ENCODE measurements at regions not wholly inside any gene's neighbourhood (a gene's known extent, or its start where the extent isn't known, plus 50 kb on each side); places are given as distances from the start of the nearest gene placed in this dataset.

DNA sequence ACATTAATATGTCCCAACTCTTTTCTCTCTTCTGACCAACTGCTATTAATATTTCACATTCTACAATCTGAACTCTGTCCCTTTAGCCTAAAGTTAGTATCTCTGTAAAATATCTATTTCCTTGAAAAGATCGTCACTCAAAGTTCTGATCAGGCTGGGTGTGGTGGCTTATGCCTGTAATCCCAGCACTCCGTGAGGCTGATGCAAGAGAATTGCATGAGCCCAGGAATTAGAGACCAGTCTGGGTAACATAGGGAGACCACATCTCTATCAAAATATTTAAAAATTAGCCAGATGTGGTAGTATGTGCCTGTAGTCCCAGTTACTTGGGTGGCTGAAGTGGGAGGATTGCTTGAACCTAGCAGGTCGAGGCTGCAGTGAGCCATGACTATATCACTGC is 695.6 kb downstream of the MCTP2 start:
- Histone ChIP-seq H3K36me3 (replicated peaks in 1 of 2; ENCODE audit: control insufficient read depth in 1 of 2, insufficient read depth in 2 of 2, low read length in 2 of 2) (no peaks in the 10 kb centered on the region), H3K27ac (ENCODE audit: extremely low read length, insufficient read depth, low read length) (no peak overlapping the region), H3K4me1 (ENCODE audit: insufficient read depth, low read length) (no peaks in the 10 kb centered on the region), H3K27me3 (ENCODE audit: control insufficient read depth in 1 of 2, insufficient read depth in 2 of 2, low read length in 2 of 2) (no peaks in the 10 kb centered on the region), H2AFZ (ENCODE audit: low read length) (no peak overlapping the region), H4K20me1 (ENCODE audit: insufficient read depth, low read length) (no peaks in the 10 kb centered on the region), H3K4me3 (replicated peaks in 1 of 3; ENCODE audit: insufficient read depth in 1 of 3, low read depth in 2 of 3, low read length in 3 of 3) (no peak overlapping the region), H3K9ac (ENCODE audit: insufficient read depth, low read depth, low read length) (no peak overlapping the region), H3K9me3 (ENCODE audit: low read length) (peaks cover 82% of the 10 kb centered on the region), H3K4me2 (ENCODE audit: low read depth, low read length) (no peak overlapping the region), H3K79me2 (ENCODE audit: insufficient read depth, low read length) (no peaks in the 10 kb centered on the region)
- DNase-seq (ENCODE audit: low spot score) (no peak), ATAC-seq (no peak), FAIRE-seq (no peak)
- in situ Hi-C loops (cut with HindIII; ENCODE audit: extremely low pct_ligation_motif_present, low pct_unique_long_range_greater_than_20kb) (no loop called here), intact Hi-C loops (cut with micrococcal nuclease; ENCODE audit: unreplicated experiment) (no loop called here)
- 0% methylated on average over 3 of the region's 3 CpGs for WGBS (ENCODE audit: low lambda C conversion rate)
- TF ChIP-seq, protein P1, sequence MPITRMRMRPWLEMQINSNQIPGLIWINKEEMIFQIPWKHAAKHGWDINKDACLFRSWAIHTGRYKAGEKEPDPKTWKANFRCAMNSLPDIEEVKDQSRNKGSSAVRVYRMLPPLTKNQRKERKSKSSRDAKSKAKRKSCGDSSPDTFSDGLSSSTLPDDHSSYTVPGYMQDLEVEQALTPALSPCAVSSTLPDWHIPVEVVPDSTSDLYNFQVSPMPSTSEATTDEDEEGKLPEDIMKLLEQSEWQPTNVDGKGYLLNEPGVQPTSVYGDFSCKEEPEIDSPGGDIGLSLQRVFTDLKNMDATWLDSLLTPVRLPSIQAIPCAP (CRISPR knock-in tag; IDR thresholded peaks at IDR 0.05; ENCODE audit: low read depth), result no peak
- TF ChIP-seq, protein P2, sequence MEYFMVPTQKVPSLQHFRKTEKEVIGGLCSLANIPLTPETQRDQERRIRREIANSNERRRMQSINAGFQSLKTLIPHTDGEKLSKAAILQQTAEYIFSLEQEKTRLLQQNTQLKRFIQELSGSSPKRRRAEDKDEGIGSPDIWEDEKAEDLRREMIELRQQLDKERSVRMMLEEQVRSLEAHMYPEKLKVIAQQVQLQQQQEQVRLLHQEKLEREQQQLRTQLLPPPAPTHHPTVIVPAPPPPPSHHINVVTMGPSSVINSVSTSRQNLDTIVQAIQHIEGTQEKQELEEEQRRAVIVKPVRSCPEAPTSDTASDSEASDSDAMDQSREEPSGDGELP (IDR thresholded peaks at IDR 0.05; ENCODE audit: borderline replicate concordance, low read depth), result no peak
- TF ChIP-seq ZSCAN21 (CRISPR knock-in tag; IDR thresholded peaks at IDR 0.05; ENCODE audit: borderline replicate concordance) (no peak), ZNF672 (CRISPR knock-in tag; IDR thresholded peaks at IDR 0.05) (no peak), KDM2A (CRISPR knock-in tag; IDR thresholded peaks at IDR 0.05; ENCODE audit: borderline replicate concordance, low read depth) (no peak), JUN (CRISPR knock-in tag; IDR thresholded peaks at IDR 0.05) (no peak)
- POLR2A ChIA-PET, result no interaction called here
- BruUV-seq (replicated peaks), result no TSS peak
- CTCF ChIA-PET (ENCODE audit: low intra/inter-chr PET ratio, low total read pairs), result no interaction called here

DNA sequence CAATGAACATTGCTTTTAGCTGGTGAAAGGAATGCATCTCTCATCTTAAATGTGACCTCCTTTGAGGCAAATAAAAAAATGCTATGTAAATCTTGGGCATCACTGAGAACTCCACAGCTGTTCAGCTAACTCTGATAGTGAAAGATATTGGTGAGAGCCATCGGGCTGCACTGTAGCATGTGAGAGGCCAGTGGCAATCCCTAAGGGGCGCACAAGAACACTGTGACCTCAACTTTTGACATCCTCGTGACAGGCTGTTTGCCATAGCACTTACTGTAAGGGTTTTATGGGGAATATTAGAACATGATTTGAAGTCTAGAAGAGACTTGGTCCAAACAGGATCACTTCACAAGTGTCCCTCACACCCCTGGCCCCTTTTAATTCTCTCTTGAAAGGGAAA is 697.9 kb downstream of the MCTP2 start:
- ATAC-seq, result no peak
- ChIA-PET POLR2A (no interaction called here), CTCF (ENCODE audit: low intra/inter-chr PET ratio, low total read pairs) (no interaction called here)
- Histone ChIP-seq H3K4me1 (ENCODE audit: insufficient read depth, low read length) (no peaks in the 10 kb centered on the region), H3K27ac (ENCODE audit: extremely low read length, insufficient read depth, low read length) (no peak overlapping the region), H3K4me2 (ENCODE audit: low read depth, low read length) (no peak overlapping the region), H2AFZ (ENCODE audit: low read length) (no peak overlapping the region), H3K27me3 (ENCODE audit: control insufficient read depth in 1 of 2, insufficient read depth in 2 of 2, low read length in 2 of 2) (no peaks in the 10 kb centered on the region), H4K20me1 (ENCODE audit: insufficient read depth, low read length) (no peaks in the 10 kb centered on the region), H3K9ac (ENCODE audit: insufficient read depth, low read depth, low read length) (no peak overlapping the region), H3K4me3 (replicated peaks in 1 of 3; ENCODE audit: insufficient read depth in 1 of 3, low read depth in 2 of 3, low read length in 3 of 3) (no peak overlapping the region), H3K79me2 (ENCODE audit: insufficient read depth, low read length) (no peaks in the 10 kb centered on the region), H3K9me3 (ENCODE audit: low read length) (peaks cover 86% of the 10 kb centered on the region), H3K36me3 (replicated peaks in 1 of 2; ENCODE audit: control insufficient read depth in 1 of 2, insufficient read depth in 2 of 2, low read length in 2 of 2) (no peaks in the 10 kb centered on the region)
- BruUV-seq (replicated peaks), result no TSS peak
- no peak for FAIRE-seq
- intact Hi-C loops (cut with micrococcal nuclease; ENCODE audit: unreplicated experiment), result no loop called here
- DNase-seq (ENCODE audit: low spot score), result no peak
- in situ Hi-C loops (cut with HindIII; ENCODE audit: extremely low pct_ligation_motif_present, low pct_unique_long_range_greater_than_20kb), result no loop called here
- 0% methylated on average over 3 of the region's 3 CpGs for WGBS (ENCODE audit: low lambda C conversion rate)
- TF ChIP-seq TEAD2 (CRISPR knock-in tag; IDR thresholded peaks at IDR 0.05) (no peak), RFXANK (CRISPR knock-in tag; IDR thresholded peaks at IDR 0.05) (no peak), PTBP1 (IDR thresholded peaks at IDR 0.05; ENCODE audit: low read depth, low read length, poor library complexity, severe bottlenecking) (no peak)
